ENCODE measurements at regions not wholly inside any gene's neighbourhood (a gene's known extent, or its start where the extent isn't known, plus 50 kb on each side); places are given as distances from the start of the nearest gene placed in this dataset.

DNA sequence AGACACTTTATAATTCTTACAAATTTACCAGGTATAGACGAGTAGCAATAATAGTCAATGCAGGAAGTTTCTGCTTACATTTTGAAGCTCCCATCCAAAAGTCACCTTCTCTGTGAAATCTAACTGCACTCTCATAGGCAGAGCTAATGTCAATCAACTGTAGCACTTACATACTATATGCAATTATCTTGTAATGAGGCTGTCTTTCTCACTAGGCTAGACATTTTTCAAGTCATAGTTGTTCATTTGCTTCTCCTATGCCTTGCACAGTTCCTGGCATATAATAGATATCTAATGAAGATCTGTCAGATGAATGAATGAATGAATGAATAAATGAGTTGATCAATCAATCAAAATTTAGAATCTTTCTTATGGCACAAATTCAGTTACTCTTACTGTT, 273.0 kb upstream of the DAB1 start:
- no peak for DNase-seq

DNA sequence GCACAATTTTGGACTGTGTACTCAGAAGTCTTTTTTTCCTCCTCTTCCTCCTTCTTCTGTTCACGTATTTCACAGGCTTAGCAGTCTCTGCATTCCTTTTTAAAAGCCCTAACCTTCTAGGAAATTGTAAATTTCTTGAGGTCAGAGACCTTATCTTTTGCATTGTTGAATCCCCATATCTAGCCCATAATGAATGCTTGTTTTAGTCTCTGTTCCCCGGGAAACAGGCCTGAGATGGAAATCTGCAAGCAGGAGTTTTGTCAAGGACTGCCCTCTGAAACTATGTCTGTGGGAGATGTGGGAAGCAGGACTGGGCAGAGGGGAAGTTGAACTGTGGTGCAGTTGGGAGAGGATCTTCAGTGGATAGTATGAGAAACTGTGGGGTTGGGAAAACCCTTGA, 272.2 kb upstream of the DAB1 start:
- DNase-seq = no peak

DNA sequence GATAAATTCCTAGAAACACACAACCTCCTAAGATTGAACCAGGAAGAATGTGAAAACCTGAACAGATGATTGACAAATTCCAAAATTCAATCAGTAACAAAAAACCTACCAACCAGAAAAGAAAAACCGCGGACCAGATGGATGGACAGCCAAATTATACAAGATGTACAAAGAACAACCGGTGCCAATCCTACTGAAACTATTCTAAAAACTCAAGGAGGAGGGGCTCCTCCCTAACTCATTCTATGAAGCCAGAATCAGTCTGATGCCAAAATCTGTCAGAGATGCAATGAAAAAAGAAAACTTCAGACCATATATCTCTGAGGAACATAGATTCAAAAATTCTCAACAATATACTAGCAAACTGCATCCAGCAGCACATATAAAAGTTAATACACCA, 262.4 kb upstream of the DAB1 start:
- no peak for DNase-seq

DNA sequence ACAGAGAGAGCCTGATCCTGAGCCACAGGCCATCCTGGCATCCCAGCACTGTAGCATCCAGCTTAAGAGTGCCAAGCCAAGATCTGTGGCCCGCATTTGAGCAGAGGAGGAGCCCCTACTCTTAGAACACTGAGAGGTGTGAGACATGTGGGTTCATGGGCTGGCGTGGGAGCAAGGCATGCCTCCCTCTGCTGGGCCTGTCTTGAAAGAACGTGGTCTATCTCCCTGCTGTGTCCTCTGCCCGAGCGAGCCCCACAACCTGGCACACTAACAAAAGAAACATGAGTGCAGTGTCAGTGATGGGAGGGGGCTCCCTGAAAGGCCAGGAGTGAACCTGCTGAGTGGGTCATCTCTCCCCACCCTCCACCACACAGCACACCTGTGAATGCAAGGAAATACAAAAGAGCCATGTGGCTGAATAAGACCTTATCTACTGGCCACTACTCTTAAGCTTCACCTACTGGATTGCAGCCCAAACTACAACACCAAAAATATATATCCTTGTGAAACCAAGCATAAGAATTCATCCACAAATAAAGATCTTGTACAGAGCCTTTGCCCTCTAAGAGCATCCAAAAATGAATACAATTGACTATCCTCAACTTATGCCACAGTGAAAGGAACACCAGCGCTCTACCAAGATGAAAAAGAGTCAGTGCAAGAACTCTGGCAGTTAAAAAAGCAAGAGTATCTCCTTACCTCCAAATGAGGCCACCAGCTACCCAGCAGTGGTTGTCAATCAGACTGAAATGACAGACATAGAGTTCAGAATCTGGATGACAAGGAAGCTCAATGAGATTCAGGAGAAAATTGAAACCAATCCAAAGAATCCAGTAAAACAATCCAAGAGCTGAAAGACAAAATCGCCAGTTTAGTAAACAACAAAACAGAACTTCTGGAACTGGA, 259.4 kb upstream of the DAB1 start:
- no peak for DNase-seq

DNA sequence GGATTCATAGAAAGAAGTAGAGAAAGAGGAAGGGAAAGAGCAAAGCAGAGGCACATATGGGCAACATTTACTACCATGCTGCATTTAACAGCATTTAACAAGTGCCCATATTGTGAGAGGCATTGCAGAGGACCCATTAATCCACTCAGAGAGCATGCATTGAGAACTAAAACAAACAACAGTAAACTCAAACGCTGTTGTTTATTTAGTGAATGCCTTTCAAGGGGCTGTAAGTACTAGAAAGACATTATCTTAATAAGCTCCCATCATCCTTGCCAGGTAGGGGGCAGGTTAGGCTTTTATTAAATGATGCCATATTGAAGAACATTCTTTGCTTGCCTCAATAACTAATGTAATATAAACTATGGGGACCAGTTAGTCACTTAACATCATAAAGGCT, 254.3 kb upstream of the DAB1 start:
- no peak for DNase-seq

DNA sequence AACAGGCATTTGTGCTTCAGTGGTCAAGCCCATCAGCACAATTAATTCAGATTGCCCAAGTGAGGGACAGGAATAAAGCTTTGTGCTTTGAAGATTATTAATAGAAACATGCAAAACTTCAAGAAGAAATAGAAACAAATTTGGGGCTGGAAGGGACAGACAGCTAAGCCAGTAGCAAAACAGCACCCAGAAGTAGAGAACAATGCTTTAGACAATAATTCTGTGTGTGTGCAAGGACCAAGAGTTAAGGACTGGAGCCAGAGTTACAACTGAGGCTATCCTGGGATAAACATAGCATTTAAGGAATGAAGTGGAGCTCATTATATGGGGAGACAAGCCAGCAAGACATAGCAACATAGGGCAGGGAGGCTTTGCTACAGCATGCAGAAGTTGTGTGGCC, 251.9 kb upstream of the DAB1 start:
- DNase-seq = no peak

DNA sequence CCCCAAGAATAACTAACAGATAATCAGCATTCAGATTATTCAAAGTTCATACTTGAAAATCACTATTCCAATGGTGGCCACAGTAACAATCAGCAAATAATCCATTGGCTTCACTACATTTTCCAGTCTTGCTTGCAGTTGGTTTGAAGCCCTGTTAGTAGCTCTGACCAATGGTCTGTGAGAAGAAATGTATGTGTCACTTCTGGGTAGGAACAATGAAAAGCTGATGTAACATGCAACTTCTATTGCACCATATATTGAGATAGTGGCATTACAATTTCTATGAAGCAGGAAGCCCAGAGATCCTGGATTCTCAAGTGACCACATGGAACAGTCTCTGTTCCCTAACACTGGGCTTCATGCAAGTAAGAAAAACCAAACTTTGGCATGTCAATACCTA, 250.9 kb upstream of the DAB1 start:
- DNase-seq = no peak

DNA sequence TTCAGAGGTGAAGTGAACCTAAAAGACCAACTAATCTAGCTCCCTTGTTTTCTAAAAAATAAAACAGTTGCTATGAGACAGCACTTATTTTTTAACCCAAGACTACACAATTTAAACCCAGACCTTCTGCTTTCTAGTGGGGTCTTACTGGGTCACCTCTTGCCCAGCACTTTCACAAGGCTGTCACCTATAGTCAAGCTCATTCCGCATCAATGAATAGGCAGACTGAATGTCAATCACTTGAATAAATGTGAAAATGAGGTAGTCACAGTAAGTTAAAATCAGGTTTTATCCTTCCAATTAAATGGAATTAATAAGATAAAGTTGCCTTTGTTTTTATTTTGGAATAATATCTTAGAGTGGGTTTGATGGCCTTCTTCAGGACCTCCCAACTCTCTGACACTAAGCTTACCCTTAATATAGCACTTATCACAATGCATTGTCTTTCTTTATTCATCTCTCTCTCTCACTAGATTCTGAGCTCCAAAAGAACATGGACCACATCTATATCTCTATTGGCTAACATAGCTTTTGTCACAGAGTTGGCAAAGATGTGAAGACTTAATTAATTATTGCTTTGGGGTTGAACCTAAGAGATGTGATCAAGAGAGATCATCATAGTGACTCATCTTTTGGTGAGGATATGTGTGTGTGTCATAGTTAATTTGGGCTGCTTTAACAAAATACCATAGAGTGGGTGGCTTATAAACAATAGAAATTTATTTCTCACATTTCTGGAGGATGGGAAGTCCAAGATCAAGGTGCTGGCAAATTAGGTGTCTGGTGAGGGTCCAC, 248.7 kb upstream of the DAB1 start:
- no peak for DNase-seq

DNA sequence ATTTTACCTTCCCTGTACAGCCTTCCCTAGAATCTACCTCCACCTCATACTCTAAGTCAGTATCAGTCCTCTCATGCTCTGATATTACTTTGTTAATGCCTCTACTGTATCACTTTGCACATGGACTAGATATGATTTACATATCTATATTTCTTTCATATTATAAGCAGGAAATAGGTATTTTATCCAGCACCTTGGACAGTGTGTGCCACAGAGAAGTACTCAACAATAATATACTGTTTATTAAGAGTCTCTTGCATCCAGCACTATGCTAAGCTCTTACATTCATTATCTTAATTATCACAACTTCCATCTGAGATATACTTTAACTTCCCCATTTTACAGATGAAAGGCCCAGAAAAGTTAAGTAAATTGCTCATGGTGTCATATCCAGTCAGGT, 247.9 kb upstream of the DAB1 start:
- DNase-seq = no peak

DNA sequence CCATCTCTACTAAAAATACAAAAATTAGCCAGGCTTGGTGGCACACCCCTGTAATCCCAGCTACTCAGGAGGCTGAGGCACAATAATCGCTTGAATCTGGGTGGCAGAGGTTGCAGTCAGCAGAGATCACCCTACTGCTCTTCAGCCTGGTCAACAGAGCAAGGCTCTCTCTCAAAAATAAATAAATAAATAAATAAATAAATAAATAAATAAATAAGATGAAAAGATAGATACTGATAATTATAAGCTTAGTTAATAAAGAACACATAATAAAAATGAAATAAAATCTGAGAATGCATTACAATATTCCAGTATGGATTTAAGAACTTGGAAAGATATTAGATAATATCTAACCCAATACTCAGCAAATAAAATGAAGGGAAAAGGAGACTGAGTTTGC, 235.9 kb upstream of the DAB1 start:
- no peak for DNase-seq

DNA sequence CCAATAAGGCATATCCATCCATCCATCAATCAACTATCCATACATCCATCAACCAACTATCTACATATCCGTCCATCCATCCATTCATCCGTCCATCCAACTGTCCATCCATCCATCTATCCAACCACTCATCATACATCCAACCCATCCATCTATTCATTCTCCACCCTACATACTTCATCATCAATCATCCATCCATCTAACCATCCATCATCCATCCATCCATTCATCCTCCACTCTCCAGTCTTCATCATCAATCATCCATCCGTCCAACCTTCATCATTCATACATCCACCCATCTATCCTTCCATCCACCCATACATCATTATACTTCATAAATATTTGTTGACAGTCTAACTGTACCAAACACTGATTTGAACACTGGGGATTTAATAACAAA, 231.3 kb upstream of the DAB1 start:
- DNase-seq = no peak

DNA sequence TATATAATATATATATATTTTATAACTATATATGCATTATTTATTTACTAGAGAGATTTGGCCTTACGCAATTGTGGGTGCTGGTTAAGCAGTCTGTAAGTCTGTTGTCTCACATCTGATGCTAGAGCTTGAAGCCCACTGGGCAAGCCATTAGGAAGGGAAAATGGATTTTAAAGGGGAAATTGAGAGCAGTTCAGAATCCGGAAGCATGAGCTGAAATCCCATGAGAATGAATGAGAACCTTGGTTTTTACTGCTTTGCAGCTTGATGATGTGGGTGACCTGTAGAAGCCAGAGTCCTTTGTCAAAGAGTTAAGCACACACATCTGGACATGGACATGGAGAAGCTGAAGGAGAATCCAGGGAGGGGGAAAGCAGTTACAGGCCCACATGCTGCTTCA, 220.8 kb upstream of the DAB1 start:
- DNase-seq = no peak

DNA sequence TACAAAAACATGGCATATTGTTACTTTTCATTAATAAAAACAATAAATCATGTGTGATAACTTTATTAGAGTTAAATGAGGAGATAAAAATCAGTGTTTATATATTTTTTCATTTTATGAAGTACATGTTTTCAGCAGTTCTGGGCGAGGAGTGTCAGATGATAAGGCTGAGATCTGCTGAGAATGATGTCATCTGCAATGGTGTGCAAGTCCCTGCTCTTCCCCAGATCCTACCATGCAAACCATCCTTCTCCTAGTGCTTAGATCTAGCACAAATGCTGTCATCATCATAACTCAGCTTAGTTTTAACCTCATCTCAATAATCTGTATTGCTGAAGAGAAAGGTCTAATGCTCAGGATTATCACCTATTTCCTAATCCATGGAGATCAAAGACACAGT, 214.4 kb upstream of the DAB1 start:
- DNase-seq = no peak

DNA sequence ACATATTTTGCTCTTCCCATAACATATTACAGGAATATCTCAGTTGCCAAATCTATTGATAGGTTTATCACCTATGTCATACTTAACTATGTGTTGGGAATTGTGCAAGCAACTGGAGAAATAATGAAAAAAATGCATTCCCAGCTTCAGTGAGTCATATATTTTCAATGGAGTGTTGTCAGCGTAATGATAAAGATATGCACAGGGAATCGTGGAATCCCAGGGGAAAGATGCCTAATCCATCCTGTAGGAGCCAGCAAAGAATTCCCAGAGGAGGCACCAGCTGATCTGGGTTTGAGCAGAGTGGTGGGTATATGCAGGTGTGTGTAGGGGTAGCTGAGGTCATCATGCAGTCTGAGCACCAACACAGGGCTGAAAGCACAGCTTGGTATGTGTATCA, 213.3 kb upstream of the DAB1 start:
- no peak for DNase-seq

DNA sequence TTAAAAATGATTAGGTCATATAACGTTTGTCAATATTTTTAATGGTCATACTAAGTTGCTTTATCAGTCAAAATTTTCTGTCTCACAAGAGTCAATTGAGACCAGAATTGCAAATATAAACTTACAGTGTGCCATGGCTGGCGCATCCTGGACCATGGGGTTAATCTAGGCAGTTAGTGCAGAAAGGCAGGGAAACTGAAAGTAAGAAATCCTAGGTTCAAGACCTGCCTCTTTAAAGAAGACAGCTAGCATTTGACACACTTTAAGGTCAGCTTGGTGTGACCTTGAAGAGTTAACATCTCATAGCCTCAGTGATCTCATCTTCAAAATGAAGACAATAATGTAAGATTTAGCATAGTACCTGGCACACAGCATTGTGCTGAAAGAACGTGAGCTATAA, 210.0 kb upstream of the DAB1 start:
- no peak for DNase-seq

DNA sequence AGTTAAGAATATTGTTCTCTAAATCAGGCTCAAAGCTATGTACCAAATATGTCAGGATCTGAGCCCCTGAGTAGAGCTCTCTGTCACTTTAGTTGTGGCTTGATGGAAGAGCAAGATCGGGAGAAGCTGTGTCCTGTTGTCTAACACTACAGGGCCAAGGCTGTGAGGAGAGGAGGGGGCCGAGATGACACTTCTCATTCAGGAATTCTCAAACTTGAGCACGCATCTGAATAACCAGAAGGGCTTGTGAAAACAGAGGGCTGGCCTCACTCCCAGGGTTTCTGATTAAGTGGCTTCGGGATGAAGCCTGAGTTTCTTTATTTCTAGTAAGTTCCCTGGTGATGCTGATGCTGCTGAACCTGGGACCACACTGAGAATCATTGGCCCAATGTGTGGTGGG, 209.2 kb upstream of the DAB1 start:
- DNase-seq = no peak

DNA sequence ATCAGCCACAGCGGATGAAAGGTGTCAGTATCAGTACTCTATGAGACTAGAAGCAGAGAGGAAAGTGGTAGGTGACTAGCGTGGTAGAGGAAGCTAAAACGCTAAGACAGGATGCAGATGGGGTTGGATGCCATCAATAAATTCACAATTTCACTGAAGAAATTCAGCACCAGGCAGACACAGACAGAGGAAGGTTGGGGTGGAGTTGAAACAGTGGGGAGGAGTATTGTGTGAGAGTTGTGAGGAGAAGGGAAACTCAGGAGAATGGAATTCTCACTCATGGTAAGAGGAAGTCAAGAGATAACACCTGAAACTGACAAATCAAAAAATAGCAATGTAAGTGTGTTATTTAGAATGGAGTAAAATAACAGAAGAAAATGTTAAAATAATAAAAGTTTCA, 208.5 kb upstream of the DAB1 start:
- DNase-seq = no peak

DNA sequence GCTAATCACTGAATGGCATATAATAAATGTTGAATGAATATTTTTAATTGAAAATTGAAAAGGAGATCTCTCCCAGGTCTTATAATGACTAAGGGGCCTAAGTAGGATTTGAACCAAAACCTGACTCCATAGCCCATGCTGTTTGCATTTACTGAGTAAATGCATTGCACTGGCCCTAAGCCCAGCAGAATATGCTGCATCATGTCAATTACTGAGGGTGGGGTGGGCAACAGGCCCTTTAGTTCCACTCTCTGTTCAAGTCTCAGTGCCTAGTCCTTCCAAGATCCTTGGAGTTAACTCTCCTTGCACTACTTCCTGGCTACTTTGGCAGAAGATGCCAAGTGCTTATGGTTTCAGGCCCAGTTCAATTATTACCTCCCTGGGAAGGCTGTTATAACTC, 203.8 kb upstream of the DAB1 start:
- no peak for DNase-seq

DNA sequence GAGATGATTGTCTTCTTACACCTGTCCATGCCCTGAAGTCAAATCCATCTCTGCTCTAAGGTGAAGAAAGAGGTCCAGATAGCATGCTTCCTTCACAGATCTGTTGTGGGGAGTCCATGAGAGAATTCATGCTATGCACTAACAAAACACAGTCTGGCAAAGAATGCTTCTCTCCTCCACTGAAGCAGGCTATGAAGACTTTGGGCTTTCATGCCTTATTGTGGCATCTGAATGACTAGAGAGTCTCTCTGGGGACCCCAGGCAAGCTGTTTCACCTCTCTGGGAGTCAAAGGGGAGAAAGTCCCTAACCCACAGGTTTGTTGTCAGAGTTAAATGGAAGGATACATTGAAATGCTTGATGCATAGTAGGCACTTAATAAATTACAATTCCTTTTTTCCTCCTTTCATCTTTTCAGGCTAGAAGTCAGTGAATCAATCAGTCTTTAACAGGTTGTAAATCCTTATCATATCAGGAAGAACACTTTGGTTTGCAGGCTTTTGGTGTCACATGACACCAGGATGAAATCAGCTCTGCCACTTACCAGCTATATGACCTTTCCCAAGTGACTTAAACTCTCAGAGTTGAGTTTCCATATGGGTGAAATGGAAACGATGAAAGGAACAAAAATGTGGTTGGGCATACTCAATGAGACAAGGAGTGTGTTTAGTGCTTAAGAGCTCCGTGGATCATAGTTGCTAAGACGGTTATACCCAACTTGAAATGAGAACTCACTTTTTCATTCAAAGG, 200.1 kb upstream of the DAB1 start:
- no peak for DNase-seq

DNA sequence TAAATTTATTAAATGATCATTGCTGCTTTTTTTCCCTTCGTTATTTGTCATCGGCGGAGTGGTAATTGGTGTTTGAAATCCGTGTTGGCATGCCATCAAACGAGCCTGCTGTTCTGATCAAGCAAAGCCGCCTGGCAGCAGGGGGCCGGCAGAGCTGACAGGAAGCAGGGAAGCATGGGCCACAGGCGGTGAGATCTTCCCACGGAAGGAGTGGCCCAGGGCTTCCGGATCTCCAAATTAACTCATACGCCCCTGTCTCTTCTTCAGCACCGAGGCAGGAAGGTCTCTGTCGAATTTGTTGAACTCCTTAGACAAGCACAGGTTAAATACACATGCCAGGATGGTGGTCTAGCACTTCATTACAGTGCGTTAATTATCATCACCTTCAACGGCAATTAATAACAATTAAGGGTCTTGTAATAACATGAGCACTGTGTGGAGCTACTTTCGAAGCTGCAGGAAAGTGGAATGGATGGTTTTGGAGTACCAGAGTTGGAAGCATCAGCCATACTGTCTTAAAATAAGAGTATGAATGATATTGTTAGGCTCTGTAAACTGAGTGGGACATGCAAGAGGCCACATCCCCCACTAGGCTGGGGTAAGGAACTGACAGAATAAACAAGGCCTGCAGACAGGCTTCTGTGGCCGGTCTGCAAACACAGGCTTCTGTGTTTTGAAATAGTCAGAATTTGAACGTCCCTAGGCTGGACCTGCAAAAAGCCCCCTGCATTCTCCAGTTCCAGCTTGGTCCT, 199.4 kb upstream of the DAB1 start:
- no peak for DNase-seq

DNA sequence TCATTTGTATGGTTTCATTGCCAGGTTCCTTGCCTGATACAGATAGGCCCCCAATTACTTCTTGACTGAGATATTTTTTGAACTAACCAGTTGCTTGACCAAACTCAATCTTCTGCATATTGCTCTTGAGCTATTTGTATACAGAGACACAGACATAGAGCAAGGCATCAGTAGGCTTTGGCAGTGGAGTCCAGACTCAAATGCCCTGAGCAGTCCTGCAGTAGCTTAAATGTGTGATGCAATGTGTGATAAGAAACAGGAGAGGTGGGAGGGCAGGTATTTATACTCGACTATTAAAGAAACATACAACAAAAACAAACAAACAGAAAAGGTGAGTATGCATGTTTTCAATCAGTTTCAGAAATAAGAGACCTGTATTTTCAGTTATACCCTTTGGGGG, 197.9 kb upstream of the DAB1 start:
- no peak for DNase-seq

DNA sequence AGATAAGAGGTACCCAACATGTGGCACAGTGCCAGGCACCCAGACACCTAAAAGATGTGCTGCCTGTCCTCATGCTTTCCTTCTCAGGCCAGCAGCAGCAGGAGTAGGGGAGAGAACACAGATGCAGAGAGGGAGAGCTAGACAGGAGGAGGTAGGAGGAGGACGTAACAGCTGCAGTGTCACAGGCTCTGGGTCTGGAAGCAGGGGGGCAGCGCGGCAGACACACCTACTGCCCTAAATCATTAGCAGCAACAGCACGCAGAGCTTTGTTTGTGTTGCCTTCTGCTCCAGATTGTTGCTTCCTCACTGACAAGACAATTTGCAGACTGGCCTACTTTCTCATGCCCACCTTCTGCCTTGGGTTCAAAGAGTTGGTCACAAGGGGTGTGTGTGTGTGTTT, 196.7 kb upstream of the DAB1 start:
- DNase-seq = no peak

DNA sequence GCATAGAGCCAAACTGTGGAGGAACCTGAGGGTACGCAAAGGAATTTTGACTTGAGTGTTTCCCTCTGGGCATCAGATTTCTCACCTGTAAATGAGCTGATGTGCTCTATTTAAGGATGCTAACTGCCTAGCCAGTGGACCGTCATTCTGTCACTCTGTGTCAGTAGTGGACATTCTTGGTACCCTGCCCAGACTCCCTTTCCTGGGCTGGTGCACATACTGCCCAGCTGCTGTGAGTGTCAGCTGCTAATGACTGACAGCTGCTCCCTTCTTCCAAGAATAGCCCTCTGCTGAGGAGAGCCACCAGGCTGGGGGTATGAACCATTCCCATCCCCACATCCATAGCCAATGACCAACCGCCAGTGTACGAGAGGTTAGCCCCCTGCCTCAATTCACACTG, 193.1 kb upstream of the DAB1 start:
- DNase-seq = no peak
